ENCODE measurements at regions not wholly inside any gene's neighbourhood (a gene's known extent, or its start where the extent isn't known, plus 50 kb on each side); places are given as distances from the start of the nearest gene placed in this dataset.

DNA sequence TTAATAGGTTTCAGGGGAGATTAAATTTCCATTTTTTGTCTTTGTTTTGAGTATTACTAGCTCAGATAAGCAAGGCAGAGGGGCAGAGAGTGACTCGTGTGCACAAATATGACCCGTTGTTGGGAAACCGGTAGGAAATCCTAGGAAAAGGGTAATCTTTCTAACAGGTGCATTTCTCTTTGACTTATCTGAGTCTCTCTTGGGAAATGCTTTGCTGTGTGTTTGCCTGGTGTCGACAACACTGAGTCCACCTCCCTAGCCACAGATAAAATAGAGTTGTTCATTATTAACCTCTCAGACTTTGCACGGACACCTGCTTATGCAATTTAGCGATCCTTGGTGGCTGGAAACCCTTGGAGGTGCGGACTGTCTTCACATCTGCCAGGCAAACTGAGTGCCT is 164.2 kb downstream of the FGF1 start (continued):
- TF ChIP-seq, protein P1, sequence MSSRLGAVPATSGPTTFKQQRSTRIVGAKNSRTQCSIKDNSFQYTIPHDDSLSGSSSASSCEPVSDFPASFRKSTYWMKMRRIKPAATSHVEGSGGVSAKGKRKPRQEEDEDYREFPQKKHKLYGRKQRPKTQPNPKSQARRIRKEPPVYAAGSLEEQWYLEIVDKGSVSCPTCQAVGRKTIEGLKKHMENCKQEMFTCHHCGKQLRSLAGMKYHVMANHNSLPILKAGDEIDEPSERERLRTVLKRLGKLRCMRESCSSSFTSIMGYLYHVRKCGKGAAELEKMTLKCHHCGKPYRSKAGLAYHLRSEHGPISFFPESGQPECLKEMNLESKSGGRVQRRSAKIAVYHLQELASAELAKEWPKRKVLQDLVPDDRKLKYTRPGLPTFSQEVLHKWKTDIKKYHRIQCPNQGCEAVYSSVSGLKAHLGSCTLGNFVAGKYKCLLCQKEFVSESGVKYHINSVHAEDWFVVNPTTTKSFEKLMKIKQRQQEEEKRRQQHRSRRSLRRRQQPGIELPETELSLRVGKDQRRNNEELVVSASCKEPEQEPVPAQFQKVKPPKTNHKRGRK (CRISPR knock-in tag; IDR thresholded peaks at IDR 0.05): no peak
- TF ChIP-seq ZFY (CRISPR knock-in tag; IDR thresholded peaks at IDR 0.05) (no peak), ZFP36 (IDR thresholded peaks at IDR 0.05; ENCODE audit: borderline replicate concordance, low read depth, low read length, partially characterized antibody) (no peak), SAFB2 (CRISPR knock-in tag; IDR thresholded peaks at IDR 0.05; ENCODE audit: borderline replicate concordance, low read depth) (no peak), PRMT3 (CRISPR knock-in tag; IDR thresholded peaks at IDR 0.05; ENCODE audit: borderline replicate concordance, low read depth) (no peak), HNRNPK (IDR thresholded peaks at IDR 0.05; ENCODE audit: low read depth, low read length, poor library complexity, severe bottlenecking) (no peak), GATA4 (IDR thresholded peaks at IDR 0.05; ENCODE audit: borderline replicate concordance, low read depth) (no peak), GABPA (IDR thresholded peaks at IDR 0.05; ENCODE audit: low read depth, low read length) (no peak), GABPA (CRISPR knock-in tag; IDR thresholded peaks at IDR 0.05; ENCODE audit: low read depth) (no peak), ZNF441 (CRISPR knock-in tag; IDR thresholded peaks at IDR 0.05; ENCODE audit: borderline replicate concordance) (peak; percentile 54; the same call in 1 of the 2 replicates), RCOR2 (CRISPR knock-in tag; IDR thresholded peaks at IDR 0.05) (no peak), NPAS2 (CRISPR knock-in tag; IDR thresholded peaks at IDR 0.05; ENCODE audit: borderline replicate concordance) (no peak), KLF6 (CRISPR knock-in tag; IDR thresholded peaks at IDR 0.05) (no peak), RARG (CRISPR knock-in tag; IDR thresholded peaks at IDR 0.05; ENCODE audit: low read depth) (no peak), MAFF (IDR thresholded peaks at IDR 0.05; ENCODE audit: low read depth, low read length) (no peak), ZBTB38 (CRISPR knock-in tag; IDR thresholded peaks at IDR 0.05) (no peak)
- TF ChIP-seq, protein P2, sequence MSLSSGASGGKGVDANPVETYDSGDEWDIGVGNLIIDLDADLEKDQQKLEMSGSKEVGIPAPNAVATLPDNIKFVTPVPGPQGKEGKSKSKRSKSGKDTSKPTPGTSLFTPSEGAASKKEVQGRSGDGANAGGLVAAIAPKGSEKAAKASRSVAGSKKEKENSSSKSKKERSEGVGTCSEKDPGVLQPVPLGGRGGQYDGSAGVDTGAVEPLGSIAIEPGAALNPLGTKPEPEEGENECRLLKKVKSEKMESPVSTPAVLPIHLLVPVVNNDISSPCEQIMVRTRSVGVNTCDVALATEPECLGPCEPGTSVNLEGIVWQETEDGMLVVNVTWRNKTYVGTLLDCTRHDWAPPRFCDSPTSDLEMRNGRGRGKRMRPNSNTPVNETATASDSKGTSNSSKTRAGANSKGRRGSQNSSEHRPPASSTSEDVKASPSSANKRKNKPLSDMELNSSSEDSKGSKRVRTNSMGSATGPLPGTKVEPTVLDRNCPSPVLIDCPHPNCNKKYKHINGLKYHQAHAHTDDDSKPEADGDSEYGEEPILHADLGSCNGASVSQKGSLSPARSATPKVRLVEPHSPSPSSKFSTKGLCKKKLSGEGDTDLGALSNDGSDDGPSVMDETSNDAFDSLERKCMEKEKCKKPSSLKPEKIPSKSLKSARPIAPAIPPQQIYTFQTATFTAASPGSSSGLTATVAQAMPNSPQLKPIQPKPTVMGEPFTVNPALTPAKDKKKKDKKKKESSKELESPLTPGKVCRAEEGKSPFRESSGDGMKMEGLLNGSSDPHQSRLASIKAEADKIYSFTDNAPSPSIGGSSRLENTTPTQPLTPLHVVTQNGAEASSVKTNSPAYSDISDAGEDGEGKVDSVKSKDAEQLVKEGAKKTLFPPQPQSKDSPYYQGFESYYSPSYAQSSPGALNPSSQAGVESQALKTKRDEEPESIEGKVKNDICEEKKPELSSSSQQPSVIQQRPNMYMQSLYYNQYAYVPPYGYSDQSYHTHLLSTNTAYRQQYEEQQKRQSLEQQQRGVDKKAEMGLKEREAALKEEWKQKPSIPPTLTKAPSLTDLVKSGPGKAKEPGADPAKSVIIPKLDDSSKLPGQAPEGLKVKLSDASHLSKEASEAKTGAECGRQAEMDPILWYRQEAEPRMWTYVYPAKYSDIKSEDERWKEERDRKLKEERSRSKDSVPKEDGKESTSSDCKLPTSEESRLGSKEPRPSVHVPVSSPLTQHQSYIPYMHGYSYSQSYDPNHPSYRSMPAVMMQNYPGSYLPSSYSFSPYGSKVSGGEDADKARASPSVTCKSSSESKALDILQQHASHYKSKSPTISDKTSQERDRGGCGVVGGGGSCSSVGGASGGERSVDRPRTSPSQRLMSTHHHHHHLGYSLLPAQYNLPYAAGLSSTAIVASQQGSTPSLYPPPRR (CRISPR knock-in tag; IDR thresholded peaks at IDR 0.05; ENCODE audit: borderline replicate concordance): peak; percentile 56; the same call in 1 of the 2 replicates
- TF ChIP-seq, protein P3, sequence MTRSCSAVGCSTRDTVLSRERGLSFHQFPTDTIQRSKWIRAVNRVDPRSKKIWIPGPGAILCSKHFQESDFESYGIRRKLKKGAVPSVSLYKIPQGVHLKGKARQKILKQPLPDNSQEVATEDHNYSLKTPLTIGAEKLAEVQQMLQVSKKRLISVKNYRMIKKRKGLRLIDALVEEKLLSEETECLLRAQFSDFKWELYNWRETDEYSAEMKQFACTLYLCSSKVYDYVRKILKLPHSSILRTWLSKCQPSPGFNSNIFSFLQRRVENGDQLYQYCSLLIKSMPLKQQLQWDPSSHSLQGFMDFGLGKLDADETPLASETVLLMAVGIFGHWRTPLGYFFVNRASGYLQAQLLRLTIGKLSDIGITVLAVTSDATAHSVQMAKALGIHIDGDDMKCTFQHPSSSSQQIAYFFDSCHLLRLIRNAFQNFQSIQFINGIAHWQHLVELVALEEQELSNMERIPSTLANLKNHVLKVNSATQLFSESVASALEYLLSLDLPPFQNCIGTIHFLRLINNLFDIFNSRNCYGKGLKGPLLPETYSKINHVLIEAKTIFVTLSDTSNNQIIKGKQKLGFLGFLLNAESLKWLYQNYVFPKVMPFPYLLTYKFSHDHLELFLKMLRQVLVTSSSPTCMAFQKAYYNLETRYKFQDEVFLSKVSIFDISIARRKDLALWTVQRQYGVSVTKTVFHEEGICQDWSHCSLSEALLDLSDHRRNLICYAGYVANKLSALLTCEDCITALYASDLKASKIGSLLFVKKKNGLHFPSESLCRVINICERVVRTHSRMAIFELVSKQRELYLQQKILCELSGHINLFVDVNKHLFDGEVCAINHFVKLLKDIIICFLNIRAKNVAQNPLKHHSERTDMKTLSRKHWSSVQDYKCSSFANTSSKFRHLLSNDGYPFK (CRISPR knock-in tag; IDR thresholded peaks at IDR 0.05; ENCODE audit: borderline replicate concordance): no peak
- TF ChIP-seq, protein P4, sequence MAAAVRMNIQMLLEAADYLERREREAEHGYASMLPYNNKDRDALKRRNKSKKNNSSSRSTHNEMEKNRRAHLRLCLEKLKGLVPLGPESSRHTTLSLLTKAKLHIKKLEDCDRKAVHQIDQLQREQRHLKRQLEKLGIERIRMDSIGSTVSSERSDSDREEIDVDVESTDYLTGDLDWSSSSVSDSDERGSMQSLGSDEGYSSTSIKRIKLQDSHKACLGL (CRISPR knock-in tag; IDR thresholded peaks at IDR 0.05): no peak
